ENCODE measurements at regions not wholly inside any gene's neighbourhood (a gene's known extent, or its start where the extent isn't known, plus 50 kb on each side); places are given as distances from the start of the nearest gene placed in this dataset.

DNA sequence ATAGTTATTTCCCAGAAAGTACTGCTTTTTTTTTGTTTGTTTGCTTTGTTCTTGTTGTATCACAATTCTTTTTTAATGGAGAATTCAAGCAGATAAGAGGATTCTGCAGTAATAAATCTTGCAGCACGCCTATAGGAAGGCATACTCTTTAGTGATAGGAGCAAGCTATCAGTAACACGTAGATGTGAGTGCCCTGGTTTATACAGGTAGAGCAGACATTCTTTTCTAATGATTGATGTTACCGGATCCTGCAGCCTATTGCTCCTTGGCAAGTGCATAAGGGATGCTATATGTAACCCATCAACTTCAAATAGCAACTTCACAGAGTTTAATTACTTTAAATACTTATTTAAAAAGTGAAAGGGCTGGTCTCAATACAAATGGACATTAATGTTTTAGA is 834.2 kb upstream of the GCFC2 start:
- Histone ChIP-seq H3K27me3 (no peaks in the 10 kb centered on the region), H3K27ac (no peak overlapping the region), H3K4me1 (ENCODE audit: control insufficient read depth in 1 of 2, insufficient read depth in 1 of 2, low read depth in 1 of 2, low read length in 1 of 2) (no peaks in the 10 kb centered on the region), H3K9me3 (no peaks in the 10 kb centered on the region), H3K36me3 (no peaks in the 10 kb centered on the region), H3K4me3 (ENCODE audit: low read depth in 1 of 2, low read length in 1 of 2) (no peak overlapping the region)
- TF ChIP-seq CTCF (IDR thresholded peaks at IDR 0.05), result no peak

DNA sequence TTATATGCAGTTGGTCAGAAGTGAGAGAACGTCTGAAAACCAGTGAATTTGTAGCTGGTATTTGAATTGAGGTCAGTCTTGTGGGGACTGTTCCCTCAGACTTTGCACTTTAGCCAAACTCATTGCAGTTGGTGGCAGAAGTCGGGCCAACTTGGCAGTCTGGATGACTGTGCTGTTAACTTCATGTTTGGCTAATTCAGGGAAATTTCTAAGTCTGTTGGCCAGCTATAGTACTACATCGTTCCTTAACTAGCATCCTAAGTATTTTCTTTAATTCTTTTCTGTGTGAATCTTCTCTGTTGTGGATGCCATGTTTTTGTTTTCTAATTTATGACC is 806.8 kb upstream of the GCFC2 start:
- no peaks in the 10 kb centered on the region for H3K36me3 ChIP-seq
- TF ChIP-seq CTCF (IDR thresholded peaks at IDR 0.05), result no peak
- H3K27me3 ChIP-seq, result no peaks in the 10 kb centered on the region
- H3K27ac ChIP-seq, result no peak overlapping the region
- no peaks in the 10 kb centered on the region for H3K4me1 ChIP-seq (ENCODE audit: control insufficient read depth in 1 of 2, insufficient read depth in 1 of 2, low read depth in 1 of 2, low read length in 1 of 2)
- no peak overlapping the region for H3K4me3 ChIP-seq (ENCODE audit: low read depth in 1 of 2, low read length in 1 of 2)
- no peaks in the 10 kb centered on the region for H3K9me3 ChIP-seq

GRCh38 chr2:76516861-76517573 is 806.3 kb upstream of the GCFC2 start:
- Histone ChIP-seq H3K36me3 (no peaks in the 10 kb centered on the region), H3K9me3 (no peaks in the 10 kb centered on the region), H3K4me1 (ENCODE audit: control insufficient read depth in 1 of 2, insufficient read depth in 1 of 2, low read depth in 1 of 2, low read length in 1 of 2) (no peaks in the 10 kb centered on the region), H3K4me3 (ENCODE audit: low read depth in 1 of 2, low read length in 1 of 2) (no peak overlapping the region), H3K27me3 (no peaks in the 10 kb centered on the region), H3K27ac (no peak overlapping the region)
- no peak for TF ChIP-seq CTCF (IDR thresholded peaks at IDR 0.05)

DNA sequence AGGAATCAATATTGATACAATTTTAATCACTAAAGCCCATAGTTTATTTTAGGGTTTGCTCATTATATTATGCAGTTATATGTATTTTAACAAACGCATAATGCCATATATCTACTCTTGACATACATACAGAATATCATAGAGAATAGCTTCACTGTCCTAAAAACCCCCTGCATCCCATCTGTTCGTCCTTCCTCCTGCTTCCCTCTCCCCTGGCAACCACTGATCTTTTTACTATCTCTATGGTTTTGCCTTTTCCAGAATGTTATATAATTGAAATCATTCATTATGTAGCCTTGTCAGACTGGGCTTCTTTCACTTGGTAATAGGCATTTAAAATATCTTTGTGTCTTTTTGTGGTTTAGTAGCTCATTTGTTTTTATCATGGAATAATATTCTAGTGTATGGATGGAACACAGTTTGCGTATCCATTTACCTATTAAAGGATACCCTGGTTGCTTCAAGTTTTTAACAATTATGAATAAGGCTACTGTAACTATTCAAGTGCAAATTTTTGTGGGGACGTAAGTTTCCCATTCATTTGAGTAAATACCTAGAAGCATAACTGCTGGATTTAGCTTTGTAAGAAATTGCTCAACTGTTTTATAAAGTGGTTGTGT is 801.6 kb upstream of the GCFC2 start:
- Histone ChIP-seq H3K4me1 (ENCODE audit: control insufficient read depth in 1 of 2, insufficient read depth in 1 of 2, low read depth in 1 of 2, low read length in 1 of 2) (no peaks in the 10 kb centered on the region), H3K27me3 (no peaks in the 10 kb centered on the region), H3K36me3 (no peaks in the 10 kb centered on the region), H3K4me3 (ENCODE audit: low read depth in 1 of 2, low read length in 1 of 2) (no peak overlapping the region), H3K9me3 (no peaks in the 10 kb centered on the region), H3K27ac (no peak overlapping the region)
- no peak for TF ChIP-seq CTCF (IDR thresholded peaks at IDR 0.05)

DNA sequence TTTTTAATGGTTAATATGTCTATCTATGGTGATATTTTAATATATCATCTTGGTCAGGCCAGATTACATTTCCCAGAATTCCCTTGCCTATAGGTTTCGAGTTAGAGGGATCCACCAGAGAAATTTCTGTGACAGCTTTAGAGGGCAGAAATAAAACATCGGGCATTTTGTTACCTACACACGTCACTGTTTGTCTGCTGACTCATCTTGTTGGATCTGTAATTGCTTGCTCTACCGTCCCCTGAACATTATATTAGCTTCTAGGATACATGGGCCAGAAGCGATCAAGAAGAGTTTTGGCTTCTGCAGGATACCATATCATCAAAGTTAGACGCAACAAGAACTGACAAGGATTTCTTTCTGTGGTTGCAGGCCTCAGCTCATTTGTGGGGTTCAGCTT is 795.8 kb upstream of the GCFC2 start:
- Histone ChIP-seq H3K36me3 (no peaks in the 10 kb centered on the region), H3K9me3 (no peaks in the 10 kb centered on the region), H3K4me1 (ENCODE audit: control insufficient read depth in 1 of 2, insufficient read depth in 1 of 2, low read depth in 1 of 2, low read length in 1 of 2) (no peaks in the 10 kb centered on the region), H3K27me3 (no peaks in the 10 kb centered on the region), H3K27ac (no peak overlapping the region), H3K4me3 (ENCODE audit: low read depth in 1 of 2, low read length in 1 of 2) (no peak overlapping the region)
- no peak for TF ChIP-seq CTCF (IDR thresholded peaks at IDR 0.05)

All from neutrophil (primary cell).